Loucy (cell line): ENCODE measurements at regions not wholly inside any gene's neighbourhood (a gene's known extent, or its start where the extent isn't known, plus 50 kb on each side); places are given as distances from the start of the nearest gene placed in this dataset.

ENCODE experiments used
- H2AFZ ChIP-seq: fragments of 200-600 bp; sonication (generic); 2 replicates; pipeline ENCODE4 v1.6.0; 2016; ENCODE audit warnings: antibody characterized with exemption, mild to moderate bottlenecking, low read length, moderate library complexity
- H3F3A ChIP-seq: fragments of 200-600 bp; 2 replicates; pipeline ENCODE4 v1.6.0; 2016; ENCODE audit warnings: antibody characterized with exemption, low read depth, mild to moderate bottlenecking
- H3K27me3 ChIP-seq: fragments of 200-600 bp; sonication (generic); 2 replicates; pipeline ENCODE4 v1.6.1; 2014; ENCODE audit warnings: low read length, mild to moderate bottlenecking; ENCODE audit not compliant: insufficient read depth, poor library complexity, severe bottlenecking
- H3K36me3 ChIP-seq: fragments of 200-600 bp; sonication (generic); 2 replicates; pipeline ENCODE4 v1.6.1; 2016; ENCODE audit warnings: low read length; ENCODE audit not compliant: insufficient read depth
- H3K4me1 ChIP-seq: fragments of 200-600 bp; sonication (generic); 2 replicates; pipeline ENCODE4 v1.5.1; 2014; ENCODE audit warnings: low read length, mild to moderate bottlenecking; ENCODE audit not compliant: insufficient read depth, poor library complexity, severe bottlenecking
- H3K4me2 ChIP-seq: fragments of 200-600 bp; sonication (generic); 2 replicates; pipeline ENCODE4 v1.6.0; 2014; ENCODE audit warnings: antibody characterized with exemption, low read length, low read depth, mild to moderate bottlenecking; ENCODE audit not compliant: poor library complexity, severe bottlenecking
- H3K4me3 ChIP-seq: fragments of 200-600 bp; sonication (generic); 2 replicates; pipeline ENCODE4 v1.5.1; 2014; ENCODE audit warnings: low read length, mild to moderate bottlenecking, mixed read lengths; ENCODE audit not compliant: poor library complexity, severe bottlenecking
- H3K79me2 ChIP-seq: fragments of 200-600 bp; sonication (generic); 2 replicates; pipeline ENCODE4 v1.6.1; 2014; ENCODE audit warnings: low read length; ENCODE audit not compliant: insufficient read depth
- H3K9ac ChIP-seq: fragments of 200-600 bp; sonication (generic); 2 replicates; pipeline ENCODE4 v1.6.0; 2014; ENCODE audit warnings: mild to moderate bottlenecking, low read depth, low read length, moderate library complexity; ENCODE audit not compliant: poor library complexity, severe bottlenecking
- H3K9me2 ChIP-seq: fragments of 200-600 bp; sonication (generic); replicated peaks from 2 replicates; pipeline ENCODE4 v1.6.1; 2016; ENCODE audit warnings: low read depth, low read length, mixed read lengths
- H3K9me3 ChIP-seq: fragments of 200-600 bp; sonication (generic); 2 replicates; pipeline ENCODE4 v1.6.1; 2014; ENCODE audit warnings: mild to moderate bottlenecking, antibody characterized with exemption, low read length, low read depth; ENCODE audit not compliant: insufficient read depth
- H4K20me1 ChIP-seq: fragments of 200-600 bp; sonication (generic); 2 replicates; pipeline ENCODE4 v1.6.0; 2014; ENCODE audit warnings: antibody characterized with exemption, low read length, mild to moderate bottlenecking; ENCODE audit not compliant: insufficient read depth, poor library complexity, severe bottlenecking
- CTCF ChIP-seq: fragments of 200-600 bp; sonication (generic); conservative IDR thresholded peaks from 2 replicates; pipeline ENCODE4 v1.5.1; 2014; ENCODE audit warnings: mild to moderate bottlenecking, antibody characterized with exemption, low read length
- EZH2phosphoT487 ChIP-seq: fragments of 200-600 bp; IDR thresholded peaks from 2 replicates; pipeline ENCODE4 v1.6.1; 2018; ENCODE audit warnings: antibody characterized with exemption, mild to moderate bottlenecking, moderate library complexity, borderline replicate concordance

- no peaks in the 10 kb centered on the region for H3K79me2 ChIP-seq
- no peaks in the 10 kb centered on the region for H3K27me3 ChIP-seq
- no peaks in the 10 kb centered on the region for H3K36me3 ChIP-seq
- no peak overlapping the region for H3K4me3 ChIP-seq
- no peak overlapping the region for H3K4me2 ChIP-seq
- H3K9me2 ChIP-seq = no peaks in the 10 kb centered on the region
- H3F3A ChIP-seq = no peaks in the 10 kb centered on the region
- no peak overlapping the region for H3K9ac ChIP-seq
- H3K9me3 ChIP-seq = no peaks in the 10 kb centered on the region
- no peaks in the 10 kb centered on the region for H3K4me1 ChIP-seq
- H2AFZ ChIP-seq = no peak overlapping the region
- no peaks in the 10 kb centered on the region for H4K20me1 ChIP-seq
- TF ChIP-seq EZH2phosphoT487 = no peak
- no peak for TF ChIP-seq CTCF
Observed at GRCh38 chr12:13725049-13725448, 256.4 kb downstream of the GRIN2B start.

- no peak overlapping the region for H3K4me2 ChIP-seq
- no peaks in the 10 kb centered on the region for H3K4me1 ChIP-seq
- TF ChIP-seq EZH2phosphoT487 (no peak), CTCF (no peak)
- no peaks in the 10 kb centered on the region for H3F3A ChIP-seq
- H3K4me3 ChIP-seq = no peak overlapping the region
- no peaks in the 10 kb centered on the region for H3K27me3 ChIP-seq
- H3K9ac ChIP-seq = no peak overlapping the region
- no peaks in the 10 kb centered on the region for H4K20me1 ChIP-seq
- no peaks in the 10 kb centered on the region for H3K9me3 ChIP-seq
- no peaks in the 10 kb centered on the region for H3K9me2 ChIP-seq
- H3K36me3 ChIP-seq = no peaks in the 10 kb centered on the region
- no peaks in the 10 kb centered on the region for H3K79me2 ChIP-seq
- H2AFZ ChIP-seq = no peak overlapping the region
Observed at GRCh38 chr12:13724136-13724535, 257.3 kb downstream of the GRIN2B start.

- TF ChIP-seq CTCF (no peak), EZH2phosphoT487 (no peak)
- H4K20me1 ChIP-seq = no peaks in the 10 kb centered on the region
- no peaks in the 10 kb centered on the region for H3K9me2 ChIP-seq
- H3K9ac ChIP-seq = no peak overlapping the region
- no peak overlapping the region for H3K4me2 ChIP-seq
- no peaks in the 10 kb centered on the region for H3K9me3 ChIP-seq
- no peaks in the 10 kb centered on the region for H3K27me3 ChIP-seq
- H3K4me1 ChIP-seq = no peaks in the 10 kb centered on the region
- no peaks in the 10 kb centered on the region for H3K36me3 ChIP-seq
- no peaks in the 10 kb centered on the region for H3F3A ChIP-seq
- H3K4me3 ChIP-seq = no peak overlapping the region
- no peaks in the 10 kb centered on the region for H3K79me2 ChIP-seq
- no peak overlapping the region for H2AFZ ChIP-seq
Observed at GRCh38 chr12:13719986-13720385, 261.4 kb downstream of the GRIN2B start.
